Left kidney (tissue), 1 donor: ENCODE measurements at regions not wholly inside any gene's neighbourhood (a gene's known extent, or its start where the extent isn't known, plus 50 kb on each side); places are given as distances from the start of the nearest gene placed in this dataset.

ENCODE experiments used
- DNase-seq: peaks from one replicate; pipeline ENCODE4 v3.0.0-alpha.2; 2013

- no peak for DNase-seq
Measured at GRCh38 chr5:165201369-165201768, 1696.0 kb downstream of the MAT2B start.

GRCh38 chr5:165201771-165202518, 1696.5 kb downstream of the MAT2B start:
- no peak for DNase-seq

DNA sequence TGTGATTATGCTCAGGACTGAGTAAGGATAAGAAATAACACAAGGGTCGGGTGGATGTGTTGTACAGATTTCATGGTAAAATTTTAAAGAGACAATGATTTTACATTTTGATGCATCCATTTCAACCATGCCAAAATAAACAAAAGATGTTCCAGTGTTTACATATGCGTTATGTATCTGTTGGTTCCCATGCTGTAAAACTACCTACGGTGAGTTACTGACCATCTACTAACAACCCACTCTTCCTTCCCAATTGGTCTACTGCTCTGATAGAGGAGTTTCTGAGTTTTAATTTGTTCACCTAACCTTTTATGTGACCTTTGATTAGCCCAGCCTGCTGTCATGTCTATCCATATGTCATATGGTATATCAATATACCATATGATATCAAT, 1697.1 kb downstream of the MAT2B start:
- DNase-seq, result no peak

DNA sequence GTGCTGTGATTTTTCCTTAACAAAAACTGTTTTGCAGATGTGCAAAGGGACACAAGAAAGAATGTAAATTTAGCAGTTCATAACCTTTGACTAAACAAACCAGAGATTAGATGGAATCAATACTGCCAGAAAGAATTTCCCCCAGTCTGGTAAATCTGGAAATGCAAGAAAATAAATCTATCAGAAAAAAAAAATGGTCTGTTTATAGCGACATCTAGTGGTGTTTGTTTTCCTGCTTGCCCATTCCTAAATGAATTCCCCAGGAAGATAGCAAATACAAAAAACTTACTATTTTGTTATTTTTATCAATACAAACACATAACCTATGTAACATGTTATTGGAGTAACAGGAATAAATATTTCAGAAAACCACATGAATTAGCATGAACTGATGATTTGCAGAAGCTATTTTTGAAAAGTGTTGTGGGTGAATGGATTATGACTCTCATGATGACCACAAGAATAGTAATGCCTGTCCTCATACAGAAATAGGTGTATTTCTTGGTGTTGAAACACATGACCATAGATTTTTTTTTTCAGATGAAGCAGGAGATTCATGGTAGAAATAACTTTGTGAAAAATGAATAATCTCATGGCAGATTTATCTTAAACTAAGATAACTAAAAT, 1703.8 kb downstream of the MAT2B start:
- peak; percentile 44 for DNase-seq

DNA sequence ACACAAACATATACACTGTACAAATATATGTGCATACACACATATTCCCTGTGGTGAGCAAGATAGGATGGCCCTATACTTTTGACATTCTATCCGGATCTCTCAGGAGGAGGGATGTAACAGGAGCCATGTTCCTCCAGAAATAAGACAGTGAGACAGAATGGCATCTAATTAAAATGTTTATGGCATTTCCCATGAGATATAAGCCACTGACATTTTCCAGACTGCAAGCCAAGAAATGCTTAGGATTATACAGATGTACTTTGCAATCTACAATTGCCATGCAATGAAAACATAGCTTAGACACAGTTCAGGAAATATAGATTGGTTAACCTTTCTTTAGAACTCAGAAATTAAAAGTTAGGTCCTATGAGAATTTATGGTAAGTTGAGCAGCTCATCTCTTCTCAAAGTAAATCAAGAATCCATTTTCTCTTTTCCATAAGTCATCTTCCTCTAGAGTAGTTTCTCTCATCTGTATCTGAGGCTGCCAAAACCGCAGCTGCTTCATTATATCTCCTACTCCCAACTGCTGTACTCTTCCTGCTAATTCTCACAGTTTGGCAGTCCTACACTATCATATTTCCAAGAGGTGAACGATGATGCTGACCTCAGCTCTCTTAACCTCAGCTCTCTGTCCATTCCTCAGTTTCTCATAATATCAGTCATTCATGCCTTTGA, 1719.1 kb downstream of the MAT2B start:
- no peak for DNase-seq

DNA sequence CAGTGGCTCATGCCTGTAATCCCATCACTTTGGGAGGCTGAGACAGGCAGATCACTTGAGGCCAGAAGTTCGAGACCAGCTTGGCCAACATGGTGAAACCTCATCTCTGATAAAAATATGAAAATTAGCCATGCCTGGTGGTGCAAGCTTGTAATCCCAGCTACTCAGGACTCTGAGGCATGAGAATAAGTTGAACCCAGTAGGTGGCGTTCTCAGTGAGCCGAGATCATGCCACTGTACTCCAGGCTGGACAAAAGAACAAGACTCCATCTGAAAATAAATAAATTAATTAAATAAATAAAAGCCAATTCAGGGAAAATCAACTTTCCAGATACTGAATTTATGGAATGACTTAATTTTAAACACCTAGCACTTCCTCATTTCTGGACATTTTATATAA, 1722.1 kb downstream of the MAT2B start:
- DNase-seq, result no peak

DNA sequence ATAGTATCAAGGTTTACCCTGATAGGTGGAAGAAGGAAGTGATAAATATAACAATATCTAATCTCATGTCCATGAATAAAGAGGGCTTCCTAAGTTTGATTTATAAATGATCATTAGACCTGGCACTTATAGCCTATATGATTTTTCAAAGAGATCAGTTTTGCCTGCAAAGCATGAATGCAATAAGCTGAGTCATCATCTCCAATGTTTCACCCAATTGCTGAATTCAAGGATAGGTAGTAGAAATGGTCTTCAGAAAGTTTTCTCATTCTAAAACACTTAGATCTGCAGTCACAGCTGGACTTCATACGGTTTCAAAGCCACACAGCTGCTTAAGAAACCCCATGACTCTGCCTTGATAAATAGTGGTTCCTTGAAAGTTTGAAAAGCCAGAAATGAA, 1722.8 kb downstream of the MAT2B start:
- DNase-seq, result no peak

- no peak for DNase-seq
Measured at GRCh38 chr5:165231821-165232508, 1726.5 kb downstream of the MAT2B start.

DNA sequence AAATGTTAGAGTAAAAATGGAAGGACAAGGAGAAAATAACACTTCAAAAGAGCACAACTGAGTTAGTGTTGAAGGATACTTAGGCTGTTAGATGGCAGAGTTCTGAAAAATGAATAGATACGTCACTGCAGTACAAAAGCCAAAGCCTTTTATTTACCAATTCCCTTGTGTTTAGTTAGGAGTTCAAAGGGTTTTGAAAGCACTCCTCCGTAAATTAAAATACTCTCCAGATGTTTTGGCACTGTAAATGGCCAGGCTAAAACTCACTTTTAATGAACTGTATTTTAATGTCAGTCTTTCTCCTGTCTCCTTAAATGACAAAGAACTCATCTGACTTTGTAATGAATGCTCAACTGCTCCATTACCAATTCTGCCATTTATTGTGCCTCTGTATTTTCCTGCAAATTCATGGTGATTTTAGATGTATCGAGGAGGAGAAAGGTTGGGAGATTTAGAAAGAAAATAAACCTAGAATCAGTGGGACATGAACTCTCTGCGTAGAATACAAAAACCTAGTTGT, 1727.2 kb downstream of the MAT2B start:
- DNase-seq, result no peak

- no peak for DNase-seq
Measured at GRCh38 chr5:165241811-165242210, 1736.4 kb downstream of the MAT2B start.

DNA sequence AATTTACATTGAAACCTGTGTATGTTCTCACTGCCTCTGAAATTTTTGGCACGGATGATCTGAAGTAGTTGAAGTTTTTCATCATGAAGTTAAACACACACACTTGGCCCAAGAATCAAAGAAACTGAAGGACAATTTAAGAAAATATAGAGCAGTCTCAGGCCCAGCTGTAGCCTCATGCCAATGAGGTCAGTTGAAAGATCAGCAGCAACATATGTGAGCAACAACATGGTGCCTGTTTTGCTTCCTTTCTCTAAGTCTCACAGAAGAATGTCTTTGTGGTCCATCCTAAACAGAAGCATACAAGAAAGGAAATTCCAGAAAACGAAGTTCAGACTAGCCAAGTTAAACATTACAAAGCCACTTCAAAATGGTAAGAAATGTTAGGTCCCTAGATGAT, 1737.2 kb downstream of the MAT2B start:
- DNase-seq, result no peak

- no peak for DNase-seq
Measured at GRCh38 chr5:165244407-165244806, 1739.0 kb downstream of the MAT2B start.

DNA sequence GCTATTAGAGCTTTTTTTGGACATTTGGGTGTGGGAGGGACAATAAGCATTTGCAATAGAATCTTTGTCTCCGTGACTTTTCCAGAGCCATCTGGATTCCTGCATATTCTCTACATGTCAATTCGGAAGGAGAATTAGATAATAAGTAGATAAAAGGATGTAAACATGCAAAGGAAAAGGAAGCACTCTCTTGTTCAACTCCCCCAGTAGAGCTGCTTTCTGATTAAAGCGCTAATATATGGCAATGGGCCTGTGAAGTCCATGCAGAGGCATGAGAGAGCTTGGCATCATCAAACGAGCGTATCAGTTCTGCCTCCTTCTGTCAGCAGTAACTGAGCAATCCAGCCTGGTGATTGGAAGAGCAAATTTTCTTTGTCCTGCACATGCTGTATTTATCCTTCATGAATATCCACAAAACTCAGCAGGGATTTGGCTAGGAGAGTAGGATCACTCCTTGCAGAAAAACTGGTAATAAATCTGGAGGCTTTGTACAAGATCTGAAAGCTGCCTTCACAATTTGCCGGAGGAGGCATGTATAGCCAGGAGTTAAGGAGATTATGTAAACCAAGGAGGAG, 1752.9 kb downstream of the MAT2B start:
- no peak for DNase-seq

GRCh38 chr5:165260426-165260825, 1755.0 kb downstream of the MAT2B start:
- DNase-seq, result no peak

- peak; percentile 7 for DNase-seq
Measured at GRCh38 chr5:165263536-165263935, 1758.1 kb downstream of the MAT2B start.

DNA sequence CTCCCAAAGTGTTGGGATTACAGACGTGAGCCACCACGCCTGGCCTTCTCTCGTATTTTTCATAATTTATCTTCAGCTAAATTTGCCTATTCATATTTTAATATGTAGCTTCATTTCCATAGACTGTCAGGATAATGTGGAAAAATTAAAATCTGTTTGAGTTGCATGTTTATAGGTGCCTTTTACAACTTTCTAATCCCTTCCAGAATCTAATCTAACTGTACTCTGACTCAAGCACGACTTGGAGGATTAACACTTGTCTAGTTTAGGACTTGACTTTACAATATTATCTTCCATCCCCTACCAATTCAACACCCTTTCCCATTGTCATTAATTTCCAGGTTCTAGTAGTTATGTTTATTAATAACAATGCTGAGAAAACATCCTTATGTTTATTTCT, 1761.5 kb downstream of the MAT2B start:
- DNase-seq, result no peak

GRCh38 chr5:165272436-165272835, 1767.0 kb downstream of the MAT2B start:
- no peak for DNase-seq

DNA sequence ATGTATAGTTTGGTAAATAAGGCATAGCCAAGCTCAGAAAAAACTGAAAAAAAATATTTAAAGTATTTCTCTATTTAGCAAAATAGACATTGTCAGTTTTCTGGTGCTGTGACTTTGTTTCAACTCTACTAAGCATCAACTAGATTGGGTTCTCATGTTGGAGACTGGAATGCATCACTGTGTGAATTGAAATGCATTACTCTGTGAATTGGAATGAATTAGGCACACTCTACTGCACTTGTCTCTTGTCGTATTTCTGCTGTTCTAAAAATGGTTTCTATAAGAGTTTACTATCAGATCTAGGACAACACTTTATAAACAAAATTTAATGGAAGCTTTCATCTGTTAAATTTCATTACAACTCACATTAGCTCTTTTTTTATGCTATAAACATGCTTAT, 1772.2 kb downstream of the MAT2B start:
- no peak for DNase-seq

DNA sequence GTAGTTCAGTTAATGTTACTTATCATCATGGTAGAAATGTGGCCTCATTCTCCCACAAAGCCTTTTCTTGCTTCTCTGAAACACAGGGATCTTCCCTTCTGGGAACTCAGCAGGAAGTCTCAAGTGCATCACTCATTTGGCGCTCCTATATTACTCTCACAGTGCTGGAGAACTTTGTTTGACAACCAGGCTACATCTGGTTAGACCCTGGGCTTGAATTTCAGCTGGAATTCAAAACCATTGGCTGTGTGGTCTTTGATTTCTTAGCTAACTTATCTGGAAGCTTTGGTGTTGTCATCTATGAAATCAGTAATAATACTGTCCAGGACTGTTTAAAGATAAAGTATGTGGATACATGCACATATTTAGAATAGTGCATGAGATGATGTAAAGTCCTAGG, 1777.1 kb downstream of the MAT2B start:
- DNase-seq, result no peak

DNA sequence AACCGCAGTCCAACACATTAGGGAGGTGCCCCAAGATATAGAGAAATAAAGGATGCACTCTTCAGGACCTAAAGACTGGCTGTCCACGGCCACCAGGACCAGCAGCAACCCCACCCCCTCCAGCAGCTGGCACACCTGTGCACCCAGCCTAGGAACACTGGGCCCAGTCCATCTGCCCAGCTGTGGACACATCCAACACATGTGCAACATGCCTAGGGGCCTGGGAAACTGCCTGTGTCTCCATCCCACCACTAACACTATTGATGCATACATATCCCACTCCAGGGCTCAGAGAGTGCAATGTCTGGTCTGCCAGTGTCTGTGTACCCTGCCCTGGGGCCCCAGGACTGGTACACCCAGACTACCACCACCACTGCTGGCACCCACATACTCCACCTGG, 1781.3 kb downstream of the MAT2B start:
- DNase-seq, result no peak

- no peak for DNase-seq
Measured at GRCh38 chr5:165290535-165290934, 1785.1 kb downstream of the MAT2B start.

GRCh38 chr5:165296401-165297130, 1791.1 kb downstream of the MAT2B start:
- no peak for DNase-seq
